Caco-2 (cell line): ENCODE measurements at regions not wholly inside any gene's neighbourhood (a gene's known extent, or its start where the extent isn't known, plus 50 kb on each side); places are given as distances from the start of the nearest gene placed in this dataset.

Experiments used
- BruUV-seq: library from RNA; stranded (reverse); fragments of 400-500 nt; replicated peaks from 2 replicates; lab custom pipeline; 2021; lab: Mats Ljungman, UMichigan
- CTCF ChIA-PET: fragments of 300-600 bp; sonication (Branson Sonifier 250); formaldehyde crosslinking; loops from one replicate; lab custom pipeline; 2022; ENCODE audit warnings: antibody characterized with exemption; lab: Charles Lee
- POLR2A ChIA-PET: fragments of 300-600 bp; sonication (Branson Sonifier 250); formaldehyde crosslinking; loops from one replicate; lab custom pipeline; 2022; ENCODE audit warnings: antibody characterized with exemption; lab: Charles Lee
- DNase-seq, 2 experiments: peaks; one replicate each; pipeline versions ENCODE4 v3.0.0 to v3.0.0-alpha.2; 2020 to 2022
- H3K27me3 ChIP-seq: replicated peaks from 2 replicates; pipeline ENCODE4 v1.6.0; 2011; ENCODE audit warnings: low read length; ENCODE audit not compliant: control insufficient read depth, insufficient read depth
- H3K36me3 ChIP-seq: 2 replicates; pipeline ENCODE4 v1.5.1; 2011; ENCODE audit warnings: low read length; ENCODE audit not compliant: control insufficient read depth, insufficient read depth
- H3K4me1 ChIP-seq: fragments of 250-450 bp; sonication (Bioruptor Pico); 2 replicates; pipeline ENCODE4 v1.5.1; 2020; ENCODE audit warnings: mild to moderate bottlenecking
- H3K4me3 ChIP-seq: 2 replicates; pipeline ENCODE4 v1.5.1; 2011; ENCODE audit warnings: low read depth, mild to moderate bottlenecking, control low read depth, low read length
- H3K9me3 ChIP-seq: fragments of 250-450 bp; sonication (Bioruptor Pico); 2 replicates; pipeline ENCODE4 v1.5.1; 2020; ENCODE audit warnings: mild to moderate bottlenecking, moderate library complexity
- H3K27ac Mint-ChIP-seq: one replicate; pipeline ENCODE4 v1.8.0; 2022; ENCODE audit warnings: mixed read lengths; ENCODE audit not compliant: unreplicated experiment
- H3K27me3 Mint-ChIP-seq: one replicate; pipeline ENCODE4 v1.8.0; 2022; ENCODE audit warnings: mixed read lengths; ENCODE audit not compliant: insufficient read depth, unreplicated experiment
- H3K36me3 Mint-ChIP-seq: one replicate; pipeline ENCODE4 v1.8.0; 2022; ENCODE audit warnings: mild to moderate bottlenecking, mixed read lengths; ENCODE audit not compliant: insufficient read depth, unreplicated experiment
- H3K4me1 Mint-ChIP-seq: one replicate; pipeline ENCODE4 v1.8.0; 2022; ENCODE audit warnings: low read depth, mixed read lengths; ENCODE audit not compliant: unreplicated experiment
- H3K4me3 Mint-ChIP-seq: one replicate; pipeline ENCODE4 v1.8.0; 2022; ENCODE audit warnings: mild to moderate bottlenecking, moderate library complexity, mixed read lengths; ENCODE audit not compliant: unreplicated experiment
- H3K9me3 Mint-ChIP-seq: one replicate; pipeline ENCODE4 v1.8.0; 2022; ENCODE audit warnings: mixed read lengths; ENCODE audit not compliant: unreplicated experiment
- CTCF ChIP-seq, 2 experiments: fragments of 200-600 bp in 1 of 2; IDR thresholded peaks; 1 replicate in 1 of 2; 2 replicates in 1 of 2; pipeline versions ENCODE4 v1.5.1 to v1.8.0; 2011 to 2022; ENCODE audit warnings: antibody characterized with exemption in 1 of 2, control low read depth in 1 of 2, inconsistent platforms in 1 of 2, low read depth in 1 of 2, low read length in 1 of 2, mild to moderate bottlenecking in 1 of 2, moderate library complexity in 1 of 2; ENCODE audit not compliant: insufficient read depth in 1 of 2, severe bottlenecking in 1 of 2, unreplicated experiment in 1 of 2
- intact Hi-C: fragments of 100-400 bp; cut with micrococcal nuclease; formaldehyde crosslinking; loops from one replicate; pipeline ENCODE4 v1.10.0; 2022; ENCODE audit not compliant: unreplicated experiment

DNA sequence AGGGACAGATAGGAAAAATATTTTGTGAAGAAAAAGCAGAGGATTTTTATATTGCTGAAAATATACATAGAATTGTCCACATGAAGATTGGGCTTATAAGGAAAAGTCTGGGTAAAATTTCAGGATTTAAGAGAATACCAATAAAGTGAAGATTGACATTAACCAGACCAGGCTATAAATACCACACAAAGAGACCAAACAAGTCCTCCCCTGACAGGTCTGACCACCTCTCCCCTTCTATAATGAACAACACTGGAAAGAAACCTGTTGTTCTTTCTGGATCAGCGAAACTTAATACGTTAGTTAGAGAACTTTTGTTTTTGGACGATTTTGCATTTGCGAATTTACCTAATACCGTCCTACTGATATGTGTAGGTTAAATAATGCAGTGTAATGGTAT, 138.3 kb downstream of the ISL1 start:
- Histone ChIP-seq H3K4me1 (no peaks in the 10 kb centered on the region), H3K4me3 (no peak overlapping the region), H3K36me3 (no peaks in the 10 kb centered on the region), H3K9me3 (no peaks in the 10 kb centered on the region), H3K27me3 (no peaks in the 10 kb centered on the region)
- no peaks in the 10 kb centered on the region for H3K9me3 Mint-ChIP-seq
- ChIA-PET CTCF (no interaction called here), POLR2A (no interaction called here)
- H3K27ac Mint-ChIP-seq, result no peak overlapping the region
- no peaks in the 10 kb centered on the region for H3K36me3 Mint-ChIP-seq
- H3K4me3 Mint-ChIP-seq, result peak overlapping the region; percentile 43
- no TSS peak for BruUV-seq
- H3K27me3 Mint-ChIP-seq, result no peaks in the 10 kb centered on the region
- no peak for TF ChIP-seq CTCF (IDR thresholded peaks at IDR 0.05; ENCODE audit: insufficient read depth in 1 of 2, low read depth in 1 of 2, low read length in 1 of 2, severe bottlenecking in 1 of 2, unreplicated experiment in 1 of 2)
- H3K4me1 Mint-ChIP-seq, result no peaks in the 10 kb centered on the region
- intact Hi-C loops, result no loop called here
- DNase-seq, result no peak

GRCh38 chr5:51539232-51539631, 156.0 kb downstream of the ISL1 start:
- no peak for DNase-seq
- Histone ChIP-seq H3K4me1 (no peaks in the 10 kb centered on the region), H3K4me3 (no peak overlapping the region), H3K36me3 (no peaks in the 10 kb centered on the region), H3K27me3 (no peaks in the 10 kb centered on the region), H3K9me3 (0 out of 2 replicates have a peak, but pooled peaks cover 6% of the 10 kb centered on the region)
- H3K9me3 Mint-ChIP-seq, result peaks cover 10% of the 10 kb centered on the region
- no peak for TF ChIP-seq CTCF (IDR thresholded peaks at IDR 0.05; ENCODE audit: insufficient read depth in 1 of 2, low read depth in 1 of 2, low read length in 1 of 2, severe bottlenecking in 1 of 2, unreplicated experiment in 1 of 2)
- H3K4me3 Mint-ChIP-seq, result no peak overlapping the region
- H3K4me1 Mint-ChIP-seq, result no peaks in the 10 kb centered on the region
- H3K36me3 Mint-ChIP-seq, result no peaks in the 10 kb centered on the region
- H3K27ac Mint-ChIP-seq, result no peak overlapping the region
- CTCF ChIA-PET, result no interaction called here
- BruUV-seq, result no TSS peak
- intact Hi-C loops, result no loop called here
- POLR2A ChIA-PET, result no interaction called here
- no peaks in the 10 kb centered on the region for H3K27me3 Mint-ChIP-seq

GRCh38 chr5:51544031-51544785, 161.0 kb downstream of the ISL1 start:
- Histone ChIP-seq H3K4me1 (no peaks in the 10 kb centered on the region), H3K9me3 (no peaks in the 10 kb centered on the region), H3K27me3 (no peaks in the 10 kb centered on the region), H3K4me3 (no peak overlapping the region), H3K36me3 (no peaks in the 10 kb centered on the region)
- POLR2A ChIA-PET, result no interaction called here
- Mint-ChIP-seq H3K4me1 (no peaks in the 10 kb centered on the region), H3K36me3 (no peaks in the 10 kb centered on the region), H3K4me3 (no peak overlapping the region), H3K9me3 (no peaks in the 10 kb centered on the region), H3K27ac (no peak overlapping the region), H3K27me3 (no peaks in the 10 kb centered on the region)
- CTCF ChIA-PET, result no interaction called here
- TF ChIP-seq CTCF (IDR thresholded peaks at IDR 0.05; ENCODE audit: insufficient read depth in 1 of 2, low read depth in 1 of 2, low read length in 1 of 2, severe bottlenecking in 1 of 2, unreplicated experiment in 1 of 2), result no peak
- BruUV-seq, result no TSS peak
- intact Hi-C loops, result loop anchor here (1.0 kb wide), 1 partner anchor 9 kb away; no protein-coding TSS in a partner anchor
- no peak for DNase-seq
